ENCODE measurements at regions not wholly inside any gene's neighbourhood (a gene's known extent, or its start where the extent isn't known, plus 50 kb on each side); places are given as distances from the start of the nearest gene placed in this dataset.
A peak's percentile ranks its signal among the peaks of the same experiment; 100 is the strongest.

DNA sequence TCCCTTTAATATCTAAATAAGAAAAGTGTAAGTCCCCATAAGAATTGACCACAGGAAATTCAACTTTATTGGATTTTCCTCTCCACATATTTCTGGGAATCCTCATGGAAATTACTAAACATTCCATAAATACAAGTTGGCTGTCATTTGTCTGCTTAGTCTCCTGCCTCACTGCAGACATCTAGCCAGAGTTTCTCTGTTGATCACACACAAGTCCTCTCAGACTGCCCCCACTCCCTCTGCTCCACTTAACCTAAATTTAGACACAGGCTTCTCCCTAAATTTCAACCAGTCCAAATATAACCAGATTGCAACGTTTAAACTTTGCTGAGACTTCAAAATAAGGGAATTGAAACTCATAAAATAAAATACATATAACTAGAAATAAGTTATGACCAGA lies 982.1 kb downstream of the DTWD2 start:
- no peak for DNase-seq (ENCODE audit: low spot score)
- Mint-ChIP-seq H3K27ac (no peak overlapping the region), H3K36me3 (no peaks in the 10 kb centered on the region), H3K27me3 (ENCODE audit: insufficient read depth, low read depth) (peaks cover 2% of the 10 kb centered on the region), H3K4me3 (no peak overlapping the region), H3K4me1 (no peaks in the 10 kb centered on the region), H3K9me3 (no peaks in the 10 kb centered on the region)
- no peak overlapping the region for H3K27ac ChIP-seq
- H3F3A ChIP-seq (ENCODE audit: low read depth), result no peaks in the 10 kb centered on the region
- H4K20me1 ChIP-seq (ENCODE audit: low read depth), result no peaks in the 10 kb centered on the region
- H2AFZ ChIP-seq (replicated peaks), result no peak overlapping the region
- no peak overlapping the region for H3K9ac ChIP-seq
- H3K4me2 ChIP-seq, result no peak overlapping the region
- no peaks in the 10 kb centered on the region for H3K4me1 ChIP-seq
- no peaks in the 10 kb centered on the region for H3K79me2 ChIP-seq (ENCODE audit: low read depth)
- H3K36me3 ChIP-seq, result no peaks in the 10 kb centered on the region
- TF ChIP-seq, protein P1, sequence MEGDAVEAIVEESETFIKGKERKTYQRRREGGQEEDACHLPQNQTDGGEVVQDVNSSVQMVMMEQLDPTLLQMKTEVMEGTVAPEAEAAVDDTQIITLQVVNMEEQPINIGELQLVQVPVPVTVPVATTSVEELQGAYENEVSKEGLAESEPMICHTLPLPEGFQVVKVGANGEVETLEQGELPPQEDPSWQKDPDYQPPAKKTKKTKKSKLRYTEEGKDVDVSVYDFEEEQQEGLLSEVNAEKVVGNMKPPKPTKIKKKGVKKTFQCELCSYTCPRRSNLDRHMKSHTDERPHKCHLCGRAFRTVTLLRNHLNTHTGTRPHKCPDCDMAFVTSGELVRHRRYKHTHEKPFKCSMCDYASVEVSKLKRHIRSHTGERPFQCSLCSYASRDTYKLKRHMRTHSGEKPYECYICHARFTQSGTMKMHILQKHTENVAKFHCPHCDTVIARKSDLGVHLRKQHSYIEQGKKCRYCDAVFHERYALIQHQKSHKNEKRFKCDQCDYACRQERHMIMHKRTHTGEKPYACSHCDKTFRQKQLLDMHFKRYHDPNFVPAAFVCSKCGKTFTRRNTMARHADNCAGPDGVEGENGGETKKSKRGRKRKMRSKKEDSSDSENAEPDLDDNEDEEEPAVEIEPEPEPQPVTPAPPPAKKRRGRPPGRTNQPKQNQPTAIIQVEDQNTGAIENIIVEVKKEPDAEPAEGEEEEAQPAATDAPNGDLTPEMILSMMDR (IDR thresholded peaks at IDR 0.05), result no peak
- TF ChIP-seq EZH2 (IDR thresholded peaks at IDR 0.05) (no peak), EZH2phosphoT487 (IDR thresholded peaks at IDR 0.05) (no peak)
- H3K27me3 ChIP-seq, result no peaks in the 10 kb centered on the region
- H3K4me3 ChIP-seq, result no peak overlapping the region
- H3K9me3 ChIP-seq (ENCODE audit: low read depth), result no peaks in the 10 kb centered on the region

DNA sequence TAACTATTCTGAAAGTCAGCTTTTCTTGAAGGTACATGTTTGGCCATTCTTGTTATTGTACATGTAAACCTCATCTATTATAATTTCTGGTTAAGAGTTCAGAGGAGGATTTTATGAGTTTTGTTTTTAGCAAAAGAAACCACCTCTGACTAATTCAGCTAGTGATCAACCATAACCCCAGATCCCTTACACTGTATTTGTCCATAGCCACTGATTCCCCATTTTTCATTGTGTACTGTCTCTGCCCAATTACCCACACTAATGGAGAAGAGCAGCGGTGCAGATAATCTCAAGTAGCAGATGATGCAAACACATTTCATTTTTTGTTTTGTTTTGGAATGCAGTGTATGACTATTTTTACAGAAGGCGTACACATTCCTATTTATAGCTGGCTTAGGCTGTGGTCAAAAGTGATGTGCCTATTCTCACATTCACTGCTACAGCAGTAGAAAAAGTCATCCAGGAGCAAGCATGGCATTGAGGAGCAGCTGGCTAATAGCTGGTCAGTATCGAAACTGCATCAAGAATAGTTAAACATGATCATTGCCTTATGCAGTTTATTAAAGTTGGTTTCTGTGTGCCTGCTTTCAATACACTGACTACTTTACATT lies 988.3 kb downstream of the DTWD2 start:
- H3K4me3 Mint-ChIP-seq, result no peak overlapping the region
- H3K9me3 Mint-ChIP-seq, result no peaks in the 10 kb centered on the region
- no peak overlapping the region for H3K27ac Mint-ChIP-seq
- Histone ChIP-seq H3K4me1 (no peaks in the 10 kb centered on the region), H3K36me3 (no peaks in the 10 kb centered on the region), H3F3A (ENCODE audit: low read depth) (no peaks in the 10 kb centered on the region), H3K27ac (no peak overlapping the region), H3K9ac (no peak overlapping the region), H3K4me2 (no peak overlapping the region), H3K4me3 (no peak overlapping the region), H4K20me1 (ENCODE audit: low read depth) (no peaks in the 10 kb centered on the region), H3K79me2 (ENCODE audit: low read depth) (no peaks in the 10 kb centered on the region), H2AFZ (replicated peaks) (no peak overlapping the region), H3K9me3 (ENCODE audit: low read depth) (no peaks in the 10 kb centered on the region), H3K27me3 (no peaks in the 10 kb centered on the region)
- H3K4me1 Mint-ChIP-seq, result peaks cover 2% of the 10 kb centered on the region
- no peak for DNase-seq (ENCODE audit: low spot score)
- peaks cover 2% of the 10 kb centered on the region for H3K27me3 Mint-ChIP-seq (ENCODE audit: insufficient read depth, low read depth)
- TF ChIP-seq EZH2phosphoT487 (IDR thresholded peaks at IDR 0.05) (no peak), EZH2 (IDR thresholded peaks at IDR 0.05) (no peak)
- TF ChIP-seq, protein P1 (IDR thresholded peaks at IDR 0.05), result no peak
- no peaks in the 10 kb centered on the region for H3K36me3 Mint-ChIP-seq

DNA sequence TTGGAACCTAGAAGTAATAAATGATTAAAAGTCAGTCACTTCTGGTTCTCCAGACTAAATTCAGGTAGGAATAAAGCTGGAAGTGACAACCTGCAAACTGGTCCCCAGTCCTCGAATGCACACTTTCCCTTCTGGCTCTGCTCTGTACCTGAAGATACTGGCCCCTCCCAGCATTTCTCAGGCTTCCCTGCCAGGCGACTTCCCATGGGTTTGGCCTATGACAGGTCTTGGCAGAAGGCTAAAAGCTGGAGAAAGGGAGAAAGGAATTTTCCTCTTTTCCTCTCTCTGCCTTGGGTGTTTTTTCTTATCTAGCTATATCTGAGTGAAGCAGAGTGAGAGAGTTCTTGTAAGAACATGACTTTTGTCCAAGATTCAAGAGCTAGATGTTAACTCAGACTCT lies 1005.7 kb downstream of the DTWD2 start:
- Histone ChIP-seq H3K27ac (no peak overlapping the region), H3K4me1 (no peaks in the 10 kb centered on the region), H3K36me3 (no peaks in the 10 kb centered on the region), H3F3A (ENCODE audit: low read depth) (no peaks in the 10 kb centered on the region), H4K20me1 (ENCODE audit: low read depth) (no peaks in the 10 kb centered on the region), H3K4me2 (no peak overlapping the region), H2AFZ (replicated peaks) (peak overlapping the region; percentile 70), H3K79me2 (ENCODE audit: low read depth) (no peaks in the 10 kb centered on the region), H3K27me3 (no peaks in the 10 kb centered on the region), H3K9ac (no peak overlapping the region), H3K9me3 (ENCODE audit: low read depth) (no peaks in the 10 kb centered on the region), H3K4me3 (no peak overlapping the region)
- no peaks in the 10 kb centered on the region for H3K9me3 Mint-ChIP-seq
- no peaks in the 10 kb centered on the region for H3K36me3 Mint-ChIP-seq
- H3K27ac Mint-ChIP-seq, result no peak overlapping the region
- no peak overlapping the region for H3K4me3 Mint-ChIP-seq
- no peaks in the 10 kb centered on the region for H3K4me1 Mint-ChIP-seq
- DNase-seq (ENCODE audit: low spot score), result no peak
- TF ChIP-seq EZH2phosphoT487 (IDR thresholded peaks at IDR 0.05), result no peak
- TF ChIP-seq, protein P1 (IDR thresholded peaks at IDR 0.05), result no peak
- TF ChIP-seq EZH2 (IDR thresholded peaks at IDR 0.05), result no peak
- peaks cover 2% of the 10 kb centered on the region for H3K27me3 Mint-ChIP-seq (ENCODE audit: insufficient read depth, low read depth)

All from neural progenitor cell (in vitro differentiated cells).